OCI-LY1 (cell line): ENCODE measurements at regions not wholly inside any gene's neighbourhood (a gene's known extent, or its start where the extent isn't known, plus 50 kb on each side); places are given as distances from the start of the nearest gene placed in this dataset.

Source experiments
- H2AFZ ChIP-seq: fragments of 200-600 bp; sonication (generic), shearing (Covaris generic); 2 replicates; pipeline ENCODE4 v1.6.0; 2014; ENCODE audit warnings: antibody characterized with exemption, mild to moderate bottlenecking, low read length
- H3F3A ChIP-seq: fragments of 200-600 bp; sonication (generic), shearing (Covaris generic); 2 replicates; pipeline ENCODE4 v1.6.0; 2014; ENCODE audit warnings: mild to moderate bottlenecking, antibody characterized with exemption, low read length, moderate library complexity; ENCODE audit not compliant: insufficient read depth
- H3K27ac ChIP-seq: fragments of 200-600 bp; sonication (generic); 2 replicates; pipeline ENCODE4 v1.5.1; 2014; ENCODE audit warnings: low read length, mixed run types, mild to moderate bottlenecking, low read depth; ENCODE audit not compliant: poor library complexity, severe bottlenecking
- H3K27me3 ChIP-seq: fragments of 200-600 bp; sonication (generic); 2 replicates; pipeline ENCODE4 v1.6.0; 2014; ENCODE audit warnings: antibody characterized with exemption, mild to moderate bottlenecking, low read length, moderate library complexity; ENCODE audit not compliant: insufficient read depth
- H3K36me3 ChIP-seq: fragments of 200-600 bp; sonication (generic); 2 replicates; pipeline ENCODE4 v1.6.1; 2014; ENCODE audit warnings: mild to moderate bottlenecking, antibody characterized with exemption, low read length, moderate library complexity, mixed read lengths; ENCODE audit not compliant: insufficient read depth
- H3K4me1 ChIP-seq: fragments of 200-600 bp; sonication (generic); 2 replicates; pipeline ENCODE4 v1.5.1; 2014; ENCODE audit warnings: mild to moderate bottlenecking, low read length, moderate library complexity; ENCODE audit not compliant: insufficient read depth, severe bottlenecking
- H3K4me2 ChIP-seq: fragments of 200-600 bp; sonication (generic), shearing (Covaris generic); 2 replicates; pipeline ENCODE4 v1.6.1; 2014; ENCODE audit warnings: low read length
- H3K4me3 ChIP-seq: fragments of 200-600 bp; sonication (generic); 2 replicates; pipeline ENCODE4 v1.5.1; 2014; ENCODE audit warnings: low read length, low read depth, mild to moderate bottlenecking, mixed read lengths; ENCODE audit not compliant: poor library complexity, severe bottlenecking
- H3K79me2 ChIP-seq: fragments of 200-600 bp; shearing (Covaris generic); 2 replicates; pipeline ENCODE4 v1.6.1; 2016; ENCODE audit warnings: mixed run types, low read length, mixed read lengths; ENCODE audit not compliant: insufficient read depth
- H3K9ac ChIP-seq: fragments of 200-600 bp; sonication (generic), shearing (Covaris generic); 2 replicates; pipeline ENCODE4 v1.6.1; 2014; ENCODE audit warnings: mild to moderate bottlenecking, low read length, mixed read lengths
- H3K9me2 ChIP-seq: fragments of 200-600 bp; sonication (generic), shearing (Covaris generic); 2 replicates; pipeline ENCODE4 v1.6.1; 2014; ENCODE audit warnings: low read depth, mild to moderate bottlenecking, low read length, mixed read lengths
- H3K9me3 ChIP-seq: fragments of 200-600 bp; shearing (Covaris generic); 2 replicates; pipeline ENCODE4 v1.6.1; 2014; ENCODE audit warnings: low read length, mixed read lengths
- H4K20me1 ChIP-seq: fragments of 200-600 bp; sonication (generic), shearing (Covaris generic); 2 replicates; pipeline ENCODE4 v1.6.0; 2016; ENCODE audit warnings: mild to moderate bottlenecking, low read length; ENCODE audit not compliant: insufficient read depth
- CTCF ChIP-seq: fragments of 200-600 bp; sonication (generic), shearing (Covaris generic); IDR thresholded peaks from 2 replicates; pipeline ENCODE4 v1.5.1; 2017; ENCODE audit warnings: mild to moderate bottlenecking, antibody characterized with exemption, low read length, moderate library complexity, mixed read lengths
- EZH2 ChIP-seq: fragments of 200-600 bp; sonication (generic), shearing (Covaris generic); IDR thresholded peaks from 2 replicates; pipeline ENCODE4 v1.8.0; 2017; ENCODE audit warnings: borderline replicate concordance, mixed run types, mild to moderate bottlenecking, antibody characterized with exemption, low read length, moderate library complexity, mixed read lengths

- Histone ChIP-seq H3K79me2 (no peaks in the 10 kb centered on the region), H3K4me1 (no peaks in the 10 kb centered on the region), H3K27ac (no peak overlapping the region), H3K4me3 (no peak overlapping the region), H3K36me3 (no peaks in the 10 kb centered on the region), H3K4me2 (no peak overlapping the region), H3F3A (no peaks in the 10 kb centered on the region), H2AFZ (no peak overlapping the region), H3K9me3 (no peaks in the 10 kb centered on the region), H3K27me3 (no peaks in the 10 kb centered on the region), H3K9ac (no peak overlapping the region), H3K9me2 (no peaks in the 10 kb centered on the region), H4K20me1 (no peaks in the 10 kb centered on the region)
- no peak for TF ChIP-seq EZH2
- TF ChIP-seq CTCF = no peak
These were observed 273.9 kb upstream of the IRX2 start for GRCh38 chr5:3025392-3025791.

DNA sequence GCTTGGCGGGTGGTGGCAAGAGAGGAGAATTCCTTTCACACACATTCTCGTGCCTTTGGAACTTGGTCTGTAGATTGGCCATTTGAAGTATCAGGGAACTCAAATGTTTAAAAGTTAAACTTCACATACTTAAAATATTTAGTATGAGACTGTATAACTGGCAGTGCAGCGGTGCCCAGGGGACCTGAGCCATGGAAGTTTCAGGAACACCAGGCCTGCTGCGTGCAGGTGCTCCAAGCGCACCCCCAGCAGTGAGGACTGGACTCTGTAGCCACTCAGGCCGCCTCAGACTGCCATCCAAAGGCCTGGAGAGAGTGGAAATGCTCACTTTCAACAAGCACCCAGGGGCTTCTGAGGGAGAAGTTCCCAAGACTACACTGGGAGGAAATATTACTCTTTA is 273.5 kb upstream of the IRX2 start:
- H3F3A ChIP-seq = no peaks in the 10 kb centered on the region
- H3K79me2 ChIP-seq = no peaks in the 10 kb centered on the region
- no peaks in the 10 kb centered on the region for H3K27me3 ChIP-seq
- no peak overlapping the region for H3K4me3 ChIP-seq
- no peaks in the 10 kb centered on the region for H3K36me3 ChIP-seq
- H3K9me2 ChIP-seq = no peaks in the 10 kb centered on the region
- H3K27ac ChIP-seq = no peak overlapping the region
- H3K9ac ChIP-seq = no peak overlapping the region
- no peaks in the 10 kb centered on the region for H4K20me1 ChIP-seq
- TF ChIP-seq EZH2 (no peak), CTCF (no peak)
- no peak overlapping the region for H2AFZ ChIP-seq
- H3K4me2 ChIP-seq = no peak overlapping the region
- H3K9me3 ChIP-seq = no peaks in the 10 kb centered on the region
- H3K4me1 ChIP-seq = no peaks in the 10 kb centered on the region

GRCh38 chr5:3024554-3024953 is 273.1 kb upstream of the IRX2 start:
- no peak overlapping the region for H3K4me2 ChIP-seq
- no peaks in the 10 kb centered on the region for H3K9me3 ChIP-seq
- H3K9me2 ChIP-seq = no peaks in the 10 kb centered on the region
- H2AFZ ChIP-seq = no peak overlapping the region
- no peaks in the 10 kb centered on the region for H3K36me3 ChIP-seq
- H3K9ac ChIP-seq = no peak overlapping the region
- no peak overlapping the region for H3K27ac ChIP-seq
- H3K79me2 ChIP-seq = no peaks in the 10 kb centered on the region
- TF ChIP-seq EZH2 = no peak
- TF ChIP-seq CTCF = no peak
- no peak overlapping the region for H3K4me3 ChIP-seq
- H3K4me1 ChIP-seq = no peaks in the 10 kb centered on the region
- no peaks in the 10 kb centered on the region for H3K27me3 ChIP-seq
- no peaks in the 10 kb centered on the region for H4K20me1 ChIP-seq
- no peaks in the 10 kb centered on the region for H3F3A ChIP-seq
